Adrenal gland (tissue), 5 donors: ENCODE measurements at regions not wholly inside any gene's neighbourhood (a gene's known extent, or its start where the extent isn't known, plus 50 kb on each side); places are given as distances from the start of the nearest gene placed in this dataset.
"Not testable (repeated sequence)": the region's sequence is repeated elsewhere in the genome, so short reads cannot be mapped to it uniquely, and the experiment has no call there.

ENCODE experiments used
- POLR2A ChIP-seq, 2 donors: fragments of 450-650 bp; IDR thresholded peaks; one replicate each; pipeline ENCODE4 v1.6.1; 2017; ENCODE audit warnings: antibody characterized with exemption in 2 of 2, mild to moderate bottlenecking in 2 of 2, moderate library complexity in 1 of 2
- TF ChIP-seq, protein P1 (sequence below), 6 experiments: fragments of 450-650 bp in 4 of 6; fragments of 200-600 bp in 2 of 6; sonication (generic) in 1 of 6; IDR thresholded peaks; 1 replicate in 5 of 6; 2 replicates in 1 of 6; pipeline versions ENCODE4 v1.5.1 to v1.8.0; 2016 to 2021; ENCODE audit warnings: antibody characterized with exemption in 6 of 6, mild to moderate bottlenecking in 2 of 6, moderate library complexity in 1 of 6
- donor health status: DM: no; HTN: no; CAD: no.

DNA sequence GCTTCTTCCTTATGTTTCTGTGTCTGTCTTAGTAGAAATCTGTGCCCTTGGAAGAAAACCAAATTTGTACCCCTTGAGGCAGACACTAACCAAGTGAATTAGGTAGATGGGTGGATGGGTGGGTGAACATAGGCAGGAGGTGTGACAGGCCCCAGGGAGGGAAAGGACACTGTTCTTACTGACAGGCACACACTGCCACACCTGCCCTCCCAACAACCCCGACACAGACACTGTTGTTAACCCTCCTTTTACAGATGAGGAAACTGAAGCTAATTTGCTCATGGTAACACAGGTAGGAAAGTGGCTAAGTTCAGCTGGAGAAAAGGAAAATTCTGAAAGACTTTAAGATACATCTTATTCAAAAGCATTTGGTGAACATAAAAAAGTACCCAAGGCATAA, 123.9 kb downstream of the LRRC37A3 start:
- TF ChIP-seq, protein P1, sequence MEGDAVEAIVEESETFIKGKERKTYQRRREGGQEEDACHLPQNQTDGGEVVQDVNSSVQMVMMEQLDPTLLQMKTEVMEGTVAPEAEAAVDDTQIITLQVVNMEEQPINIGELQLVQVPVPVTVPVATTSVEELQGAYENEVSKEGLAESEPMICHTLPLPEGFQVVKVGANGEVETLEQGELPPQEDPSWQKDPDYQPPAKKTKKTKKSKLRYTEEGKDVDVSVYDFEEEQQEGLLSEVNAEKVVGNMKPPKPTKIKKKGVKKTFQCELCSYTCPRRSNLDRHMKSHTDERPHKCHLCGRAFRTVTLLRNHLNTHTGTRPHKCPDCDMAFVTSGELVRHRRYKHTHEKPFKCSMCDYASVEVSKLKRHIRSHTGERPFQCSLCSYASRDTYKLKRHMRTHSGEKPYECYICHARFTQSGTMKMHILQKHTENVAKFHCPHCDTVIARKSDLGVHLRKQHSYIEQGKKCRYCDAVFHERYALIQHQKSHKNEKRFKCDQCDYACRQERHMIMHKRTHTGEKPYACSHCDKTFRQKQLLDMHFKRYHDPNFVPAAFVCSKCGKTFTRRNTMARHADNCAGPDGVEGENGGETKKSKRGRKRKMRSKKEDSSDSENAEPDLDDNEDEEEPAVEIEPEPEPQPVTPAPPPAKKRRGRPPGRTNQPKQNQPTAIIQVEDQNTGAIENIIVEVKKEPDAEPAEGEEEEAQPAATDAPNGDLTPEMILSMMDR (IDR thresholded peaks at IDR 0.05) = not testable (repeated sequence)
- not testable (repeated sequence) for TF ChIP-seq POLR2A (IDR thresholded peaks at IDR 0.05)
